HEK293T (cell line): ENCODE measurements at regions not wholly inside any gene's neighbourhood (a gene's known extent, or its start where the extent isn't known, plus 50 kb on each side); places are given as distances from the start of the nearest gene placed in this dataset.
"Not testable (repeated sequence)": the region's sequence is repeated elsewhere in the genome, so short reads cannot be mapped to it uniquely, and the experiment has no call there.

ENCODE experiments used
- CTCF ChIA-PET: fragments of 350-600 bp; formaldehyde crosslinking; extraction: SDS; loops from one replicate; lab custom pipeline; 2021; ENCODE audit warnings: antibody characterized with exemption, inconsistent platforms; lab: Yijun Ruan, JAX
- POLR2A ChIA-PET: fragments of 350-600 bp; formaldehyde crosslinking; extraction: SDS; loops from one replicate; lab custom pipeline; 2020; ENCODE audit warnings: antibody characterized with exemption, inconsistent platforms; lab: Yijun Ruan, JAX
- DNase-seq: peaks from one replicate; pipeline ENCODE4 v3.0.0; 2012; ENCODE audit warnings: mixed read lengths; ENCODE audit errors: extremely low spot score
- ARNT ChIP-seq: fragments of 450-650 bp; IDR thresholded peaks from 2 replicates; pipeline ENCODE4 v1.6.1; 2017; ENCODE audit warnings: mild to moderate bottlenecking
- BHLHE40 ChIP-seq: fragments of 450-650 bp; IDR thresholded peaks from 2 replicates; pipeline ENCODE4 v1.6.1; 2016; ENCODE audit warnings: mild to moderate bottlenecking, moderate library complexity, borderline replicate concordance
- CTBP1 ChIP-seq: fragments of 450-650 bp; IDR thresholded peaks from 2 replicates; pipeline ENCODE4 v1.6.1; 2016; ENCODE audit warnings: borderline replicate concordance
- ELF4 ChIP-seq: fragments of 450-650 bp; IDR thresholded peaks from 2 replicates; pipeline ENCODE4 v1.6.1; 2017; ENCODE audit warnings: antibody characterized with exemption
- FOXA1 ChIP-seq: fragments of 450-650 bp; IDR thresholded peaks from 2 replicates; pipeline ENCODE4 v1.6.1; 2016; ENCODE audit warnings: mild to moderate bottlenecking
- FOXK2 ChIP-seq: fragments of 450-650 bp; IDR thresholded peaks from 2 replicates; pipeline ENCODE4 v1.6.1; 2016; ENCODE audit warnings: mild to moderate bottlenecking
- FOXM1 ChIP-seq: fragments of 450-650 bp; IDR thresholded peaks from 2 replicates; pipeline ENCODE4 v1.6.1; 2017; ENCODE audit warnings: mild to moderate bottlenecking, borderline replicate concordance
- HDGF ChIP-seq: fragments of 450-650 bp; IDR thresholded peaks from 2 replicates; pipeline ENCODE4 v1.6.1; 2017; ENCODE audit warnings: antibody characterized with exemption, borderline replicate concordance
- L3MBTL2 ChIP-seq: fragments of 450-650 bp; conservative IDR thresholded peaks from 2 replicates; pipeline ENCODE4 v1.6.1; 2016; ENCODE audit warnings: mild to moderate bottlenecking
- LEF1 ChIP-seq: fragments of 450-650 bp; IDR thresholded peaks from 2 replicates; pipeline ENCODE4 v1.6.1; 2017; ENCODE audit warnings: mild to moderate bottlenecking, borderline replicate concordance
- NFRKB ChIP-seq: fragments of 450-650 bp; IDR thresholded peaks from 2 replicates; pipeline ENCODE4 v1.6.1; 2016; ENCODE audit warnings: mild to moderate bottlenecking, moderate library complexity
- PKNOX1 ChIP-seq: fragments of 450-650 bp; IDR thresholded peaks from 2 replicates; pipeline ENCODE4 v1.6.1; 2016
- SP1 ChIP-seq: fragments of 450-650 bp; IDR thresholded peaks from 2 replicates; pipeline ENCODE4 v1.6.1; 2017
- SUZ12 ChIP-seq: fragments of 450-650 bp; IDR thresholded peaks from 2 replicates; pipeline ENCODE4 v1.6.1; 2016; ENCODE audit warnings: mild to moderate bottlenecking
- TARDBP ChIP-seq: fragments of 450-650 bp; IDR thresholded peaks from 2 replicates; pipeline ENCODE4 v1.6.1; 2016
- ZNF384 ChIP-seq: fragments of 450-650 bp; IDR thresholded peaks from 2 replicates; pipeline ENCODE4 v1.6.1; 2016

GRCh38 chr18:59799383-59800015 is 100.3 kb upstream of the PMAIP1 start:
- POLR2A ChIA-PET, result no interaction called here
- CTCF ChIA-PET, result no interaction called here
- TF ChIP-seq TARDBP (no peak), LEF1 (no peak), NFRKB (no peak), ELF4 (no peak), L3MBTL2 (no peak), BHLHE40 (no peak), FOXM1 (no peak), HDGF (no peak), ZNF384 (no peak)
- DNase-seq, result no peak

- DNase-seq, result no peak
- ChIA-PET CTCF (interaction anchor here (1.0 kb wide), 1 partner anchor 27 kb away, joined by 3 read pairs; no protein-coding TSS in a partner anchor), POLR2A (no interaction called here)
- TF ChIP-seq FOXA1 (no peak), TARDBP (no peak), ARNT (no peak), L3MBTL2 (no peak), HDGF (no peak), ELF4 (no peak), BHLHE40 (no peak), SUZ12 (no peak), PKNOX1 (no peak), SP1 (no peak), NFRKB (no peak), ZNF384 (no peak), CTBP1 (no peak)
These were observed 98.7 kb upstream of the CCBE1 start for GRCh38 chr18:59795882-59796281.

GRCh38 chr18:59792353-59792752 is 95.1 kb upstream of the CCBE1 start:
- no peak for DNase-seq
- ChIA-PET CTCF (interaction anchor here (1.2 kb wide), 1 partner anchor 32 kb away, joined by 4 read pairs; no protein-coding TSS in a partner anchor), POLR2A (no interaction called here)
- TF ChIP-seq LEF1, result no peak

GRCh38 chr18:59790346-59790936 is 93.2 kb upstream of the CCBE1 start:
- POLR2A ChIA-PET, DNase-seq, CTCF ChIA-PET: not testable (repeated sequence)

GRCh38 chr18:59788791-59789106 is 91.5 kb upstream of the CCBE1 start:
- no peak for DNase-seq
- no peak for TF ChIP-seq HDGF
- TF ChIP-seq TARDBP, result no peak
- TF ChIP-seq ELF4, result no peak
- no peak for TF ChIP-seq PKNOX1
- TF ChIP-seq FOXM1, result no peak
- no peak for TF ChIP-seq FOXA1
- no peak for TF ChIP-seq L3MBTL2
- no peak for TF ChIP-seq ARNT
- TF ChIP-seq ZNF384, result no peak
- TF ChIP-seq BHLHE40, result no peak
- TF ChIP-seq CTBP1, result no peak
- no peak for TF ChIP-seq SP1
- no peak for TF ChIP-seq LEF1
- TF ChIP-seq SUZ12, result no peak
- no peak for TF ChIP-seq NFRKB
- TF ChIP-seq FOXK2, result no peak
- ChIA-PET CTCF (interaction anchor here (2.2 kb wide), 1 partner anchor 52 kb away, joined by 4 read pairs; no protein-coding TSS in a partner anchor), POLR2A (interaction anchor here (0.6 to 1.8 kb wide), 2 partner anchors 94 to 112 kb away, joined by 3 to 4 read pairs; partner anchors contain the start of gene PMAIP1)

- DNase-seq, result peak; percentile 6
- CTCF ChIA-PET, result interaction anchor here (0.9 to 2.2 kb wide), 3 partner anchors 34 to 52 kb away, joined by 4 read pairs; no protein-coding TSS in a partner anchor
- TF ChIP-seq LEF1 (no peak), NFRKB (no peak), SP1 (no peak), ELF4 (no peak), FOXM1 (no peak), L3MBTL2 (no peak), ARNT (no peak), HDGF (no peak), SUZ12 (no peak), ZNF384 (no peak), FOXA1 (no peak), FOXK2 (no peak), BHLHE40 (no peak), PKNOX1 (no peak), TARDBP (no peak), CTBP1 (no peak)
- POLR2A ChIA-PET, result interaction anchor here (0.6 to 1.8 kb wide), 2 partner anchors 94 to 112 kb away, joined by 3 to 4 read pairs; partner anchors contain the start of gene PMAIP1
These were observed 91.0 kb upstream of the CCBE1 start for GRCh38 chr18:59787998-59788790.
